WTC11 (cell line): ENCODE measurements at regions not wholly inside any gene's neighbourhood (a gene's known extent, or its start where the extent isn't known, plus 50 kb on each side); places are given as distances from the start of the nearest gene placed in this dataset.

Experiments
- ATAC-seq: fragments of 200-7000 bp; cut with Tn5 transposase; 2 replicates; pipeline ENCODE4 v1.10.0; 2021; ENCODE audit warnings: mild to moderate bottlenecking, moderate library complexity
- CTCF ChIA-PET: fragments of 300-600 bp; sonication (Branson Sonifier 250); formaldehyde crosslinking; loops from one replicate; lab custom pipeline; 2021; ENCODE audit warnings: antibody characterized with exemption; lab: Charles Lee
- POLR2A ChIA-PET: fragments of 350-600 bp; sonication (Branson Sonifier 250); formaldehyde crosslinking; loops from one replicate; lab custom pipeline; 2021; ENCODE audit warnings: antibody characterized with exemption; lab: Charles Lee
- DNase-seq: peaks from one replicate; pipeline ENCODE4 v3.0.0; 2021; ENCODE audit warnings: low spot score
- H3K27ac Mint-ChIP-seq: 2 replicates; pipeline ENCODE4 v1.8.0; 2021; ENCODE audit warnings: mixed read lengths
- H3K27me3 Mint-ChIP-seq: 2 replicates; pipeline ENCODE4 v1.8.0; 2021; ENCODE audit warnings: low read depth, mild to moderate bottlenecking, moderate library complexity, mixed read lengths
- H3K36me3 Mint-ChIP-seq: 2 replicates; pipeline ENCODE4 v1.8.0; 2021; ENCODE audit warnings: mixed read lengths
- H3K4me1 Mint-ChIP-seq: 2 replicates; pipeline ENCODE4 v1.8.0; 2022; ENCODE audit warnings: mixed read lengths
- H3K4me3 Mint-ChIP-seq: 2 replicates; pipeline ENCODE4 v1.8.0; 2021; ENCODE audit warnings: mild to moderate bottlenecking, moderate library complexity, mixed read lengths
- H3K9me3 Mint-ChIP-seq: 2 replicates; pipeline ENCODE4 v1.8.0; 2021; ENCODE audit warnings: mixed read lengths
- ARID4B ChIP-seq: sonication (generic); formaldehyde crosslinking; IDR thresholded peaks from 2 replicates; pipeline ENCODE4 v1.8.0; 2023; ENCODE audit warnings: missing genetic modification reagents, mild to moderate bottlenecking, borderline replicate concordance
- EMX1 ChIP-seq: fragments of 250-450 bp; sonication (Bioruptor Pico); IDR thresholded peaks from 2 replicates; pipeline ENCODE4 v1.8.0; 2021; ENCODE audit warnings: mild to moderate bottlenecking
- GABPB1 ChIP-seq: sonication (generic); formaldehyde crosslinking; IDR thresholded peaks from 2 replicates; pipeline ENCODE4 v1.8.1; 2023; ENCODE audit warnings: mild to moderate bottlenecking, missing genetic modification reagents
- SOX15 ChIP-seq: fragments of 250-450 bp; sonication (Bioruptor Pico); IDR thresholded peaks from 2 replicates; pipeline ENCODE4 v1.9.0; 2021; ENCODE audit warnings: mild to moderate bottlenecking
- ZNF232 ChIP-seq: sonication (generic); formaldehyde crosslinking; IDR thresholded peaks from 2 replicates; pipeline ENCODE4 v1.8.0; 2022; ENCODE audit warnings: mild to moderate bottlenecking, missing genetic modification reagents
- ZNF317 ChIP-seq: sonication (generic); formaldehyde crosslinking; IDR thresholded peaks from 2 replicates; pipeline ENCODE4 v1.8.1; 2023; ENCODE audit warnings: low read depth, mild to moderate bottlenecking, moderate library complexity, missing genetic modification reagents, borderline replicate concordance
- ZNF512 ChIP-seq: sonication (generic); formaldehyde crosslinking; IDR thresholded peaks from 2 replicates; pipeline ENCODE4 v1.8.1; 2022; ENCODE audit warnings: missing genetic modification reagents, borderline replicate concordance
- TF ChIP-seq, protein P1 (sequence below): fragments of 250-450 bp; sonication (Bioruptor Pico); IDR thresholded peaks from 2 replicates; pipeline ENCODE4 v1.9.0; 2021; ENCODE audit warnings: mild to moderate bottlenecking, borderline replicate concordance
- TF ChIP-seq, protein P2 (sequence below): fragments of 200-600 bp; IDR thresholded peaks from 2 replicates; pipeline ENCODE4 v1.8.0; 2022; ENCODE audit warnings: antibody characterized with exemption

GRCh38 chr3:159584421-159584820, 404.2 kb upstream of the IL12A start (continued):
- TF ChIP-seq, protein P1, sequence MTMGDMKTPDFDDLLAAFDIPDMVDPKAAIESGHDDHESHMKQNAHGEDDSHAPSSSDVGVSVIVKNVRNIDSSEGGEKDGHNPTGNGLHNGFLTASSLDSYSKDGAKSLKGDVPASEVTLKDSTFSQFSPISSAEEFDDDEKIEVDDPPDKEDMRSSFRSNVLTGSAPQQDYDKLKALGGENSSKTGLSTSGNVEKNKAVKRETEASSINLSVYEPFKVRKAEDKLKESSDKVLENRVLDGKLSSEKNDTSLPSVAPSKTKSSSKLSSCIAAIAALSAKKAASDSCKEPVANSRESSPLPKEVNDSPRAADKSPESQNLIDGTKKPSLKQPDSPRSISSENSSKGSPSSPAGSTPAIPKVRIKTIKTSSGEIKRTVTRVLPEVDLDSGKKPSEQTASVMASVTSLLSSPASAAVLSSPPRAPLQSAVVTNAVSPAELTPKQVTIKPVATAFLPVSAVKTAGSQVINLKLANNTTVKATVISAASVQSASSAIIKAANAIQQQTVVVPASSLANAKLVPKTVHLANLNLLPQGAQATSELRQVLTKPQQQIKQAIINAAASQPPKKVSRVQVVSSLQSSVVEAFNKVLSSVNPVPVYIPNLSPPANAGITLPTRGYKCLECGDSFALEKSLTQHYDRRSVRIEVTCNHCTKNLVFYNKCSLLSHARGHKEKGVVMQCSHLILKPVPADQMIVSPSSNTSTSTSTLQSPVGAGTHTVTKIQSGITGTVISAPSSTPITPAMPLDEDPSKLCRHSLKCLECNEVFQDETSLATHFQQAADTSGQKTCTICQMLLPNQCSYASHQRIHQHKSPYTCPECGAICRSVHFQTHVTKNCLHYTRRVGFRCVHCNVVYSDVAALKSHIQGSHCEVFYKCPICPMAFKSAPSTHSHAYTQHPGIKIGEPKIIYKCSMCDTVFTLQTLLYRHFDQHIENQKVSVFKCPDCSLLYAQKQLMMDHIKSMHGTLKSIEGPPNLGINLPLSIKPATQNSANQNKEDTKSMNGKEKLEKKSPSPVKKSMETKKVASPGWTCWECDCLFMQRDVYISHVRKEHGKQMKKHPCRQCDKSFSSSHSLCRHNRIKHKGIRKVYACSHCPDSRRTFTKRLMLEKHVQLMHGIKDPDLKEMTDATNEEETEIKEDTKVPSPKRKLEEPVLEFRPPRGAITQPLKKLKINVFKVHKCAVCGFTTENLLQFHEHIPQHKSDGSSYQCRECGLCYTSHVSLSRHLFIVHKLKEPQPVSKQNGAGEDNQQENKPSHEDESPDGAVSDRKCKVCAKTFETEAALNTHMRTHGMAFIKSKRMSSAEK (CRISPR knock-in tag), result no peak
- TF ChIP-seq SOX15 (CRISPR knock-in tag) (no peak), ZNF317 (no peak), GABPB1 (CRISPR knock-in tag) (no peak)

- Mint-ChIP-seq H3K9me3 (peaks cover 5% of the 10 kb centered on the region; the same call in 1 of the 2 replicates), H3K27me3 (no peaks in the 10 kb centered on the region), H3K27ac (no peak overlapping the region), H3K4me3 (no peak overlapping the region), H3K36me3 (no peaks in the 10 kb centered on the region)
- CTCF ChIA-PET, result interaction anchor here (0.9 to 2.2 kb wide), 14 partner anchors 15 to 741 kb away, joined by 3 to 27 read pairs (median 4); no protein-coding TSS in a partner anchor
- POLR2A ChIA-PET, result no interaction called here
- DNase-seq, result peak; percentile 66
- peak; percentile 99 for ATAC-seq
- TF ChIP-seq ZNF232 (CRISPR knock-in tag) (no peak), ZNF512 (no peak), ARID4B (no peak), EMX1 (CRISPR knock-in tag) (no peak)
- TF ChIP-seq, protein P2, sequence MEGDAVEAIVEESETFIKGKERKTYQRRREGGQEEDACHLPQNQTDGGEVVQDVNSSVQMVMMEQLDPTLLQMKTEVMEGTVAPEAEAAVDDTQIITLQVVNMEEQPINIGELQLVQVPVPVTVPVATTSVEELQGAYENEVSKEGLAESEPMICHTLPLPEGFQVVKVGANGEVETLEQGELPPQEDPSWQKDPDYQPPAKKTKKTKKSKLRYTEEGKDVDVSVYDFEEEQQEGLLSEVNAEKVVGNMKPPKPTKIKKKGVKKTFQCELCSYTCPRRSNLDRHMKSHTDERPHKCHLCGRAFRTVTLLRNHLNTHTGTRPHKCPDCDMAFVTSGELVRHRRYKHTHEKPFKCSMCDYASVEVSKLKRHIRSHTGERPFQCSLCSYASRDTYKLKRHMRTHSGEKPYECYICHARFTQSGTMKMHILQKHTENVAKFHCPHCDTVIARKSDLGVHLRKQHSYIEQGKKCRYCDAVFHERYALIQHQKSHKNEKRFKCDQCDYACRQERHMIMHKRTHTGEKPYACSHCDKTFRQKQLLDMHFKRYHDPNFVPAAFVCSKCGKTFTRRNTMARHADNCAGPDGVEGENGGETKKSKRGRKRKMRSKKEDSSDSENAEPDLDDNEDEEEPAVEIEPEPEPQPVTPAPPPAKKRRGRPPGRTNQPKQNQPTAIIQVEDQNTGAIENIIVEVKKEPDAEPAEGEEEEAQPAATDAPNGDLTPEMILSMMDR, result peak; percentile 58
- TF ChIP-seq, all 79 proteins: peak for 1
- H3K4me1 Mint-ChIP-seq, result peaks cover 8% of the 10 kb centered on the region
Observed at GRCh38 chr3:159586571-159587202, 401.9 kb upstream of the IL12A start.
